VCaP (cell line): ENCODE measurements at regions not wholly inside any gene's neighbourhood (a gene's known extent, or its start where the extent isn't known, plus 50 kb on each side); places are given as distances from the start of the nearest gene placed in this dataset.
A peak's percentile ranks its signal among the peaks of the same experiment; 100 is the strongest.

Experiments
- H3K27ac ChIP-seq: fragments of 450-650 bp; 2 replicates; pipeline ENCODE4 v1.5.1; 2017
- TF ChIP-seq, protein P1 (sequence below): fragments of 450-650 bp; conservative IDR thresholded peaks from 2 replicates; pipeline ENCODE4 v1.5.1; 2017; ENCODE audit warnings: mild to moderate bottlenecking, moderate library complexity

DNA sequence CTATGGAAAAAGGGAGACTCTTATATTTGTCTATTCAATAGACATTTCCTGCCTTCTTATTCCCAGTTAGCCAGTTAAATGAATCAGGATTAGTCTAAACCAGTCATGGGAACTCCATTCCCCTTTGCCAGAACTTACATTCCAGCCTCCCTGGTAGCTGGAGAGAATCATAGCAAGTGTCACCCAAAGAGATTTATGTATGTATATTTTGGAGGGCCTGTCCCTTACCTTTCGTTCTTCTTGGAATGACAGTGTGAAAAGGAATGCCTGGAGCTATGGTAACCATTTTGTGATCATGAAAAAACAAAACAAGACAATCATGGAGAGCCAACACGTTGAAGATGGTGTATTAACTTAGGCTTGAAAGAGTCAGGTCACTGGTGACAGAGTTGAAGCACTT, 627.7 kb downstream of the CCDC171 start:
- H3K27ac ChIP-seq, result no peak overlapping the region
- TF ChIP-seq, protein P1, sequence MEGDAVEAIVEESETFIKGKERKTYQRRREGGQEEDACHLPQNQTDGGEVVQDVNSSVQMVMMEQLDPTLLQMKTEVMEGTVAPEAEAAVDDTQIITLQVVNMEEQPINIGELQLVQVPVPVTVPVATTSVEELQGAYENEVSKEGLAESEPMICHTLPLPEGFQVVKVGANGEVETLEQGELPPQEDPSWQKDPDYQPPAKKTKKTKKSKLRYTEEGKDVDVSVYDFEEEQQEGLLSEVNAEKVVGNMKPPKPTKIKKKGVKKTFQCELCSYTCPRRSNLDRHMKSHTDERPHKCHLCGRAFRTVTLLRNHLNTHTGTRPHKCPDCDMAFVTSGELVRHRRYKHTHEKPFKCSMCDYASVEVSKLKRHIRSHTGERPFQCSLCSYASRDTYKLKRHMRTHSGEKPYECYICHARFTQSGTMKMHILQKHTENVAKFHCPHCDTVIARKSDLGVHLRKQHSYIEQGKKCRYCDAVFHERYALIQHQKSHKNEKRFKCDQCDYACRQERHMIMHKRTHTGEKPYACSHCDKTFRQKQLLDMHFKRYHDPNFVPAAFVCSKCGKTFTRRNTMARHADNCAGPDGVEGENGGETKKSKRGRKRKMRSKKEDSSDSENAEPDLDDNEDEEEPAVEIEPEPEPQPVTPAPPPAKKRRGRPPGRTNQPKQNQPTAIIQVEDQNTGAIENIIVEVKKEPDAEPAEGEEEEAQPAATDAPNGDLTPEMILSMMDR, result no peak

DNA sequence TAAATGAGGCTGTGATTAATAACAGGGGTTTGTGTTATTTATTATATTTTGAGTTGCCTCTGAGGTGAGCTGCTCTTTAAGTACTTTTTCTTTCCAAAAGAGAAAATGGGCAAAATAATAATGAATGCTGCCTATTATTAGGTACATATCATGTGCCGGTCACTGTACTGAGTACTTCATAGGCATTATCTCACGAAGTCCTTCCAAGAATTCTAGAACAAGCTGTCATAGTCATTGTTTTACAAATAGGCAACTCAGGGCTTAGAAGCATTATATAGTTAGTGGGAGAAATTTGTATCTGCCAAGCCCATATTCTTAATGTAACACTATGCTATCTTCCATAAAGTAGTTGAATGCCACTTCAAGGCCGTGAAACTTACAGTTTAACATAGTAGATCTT, 628.7 kb downstream of the CCDC171 start:
- H3K27ac ChIP-seq, result no peak overlapping the region
- TF ChIP-seq, protein P1, result no peak

DNA sequence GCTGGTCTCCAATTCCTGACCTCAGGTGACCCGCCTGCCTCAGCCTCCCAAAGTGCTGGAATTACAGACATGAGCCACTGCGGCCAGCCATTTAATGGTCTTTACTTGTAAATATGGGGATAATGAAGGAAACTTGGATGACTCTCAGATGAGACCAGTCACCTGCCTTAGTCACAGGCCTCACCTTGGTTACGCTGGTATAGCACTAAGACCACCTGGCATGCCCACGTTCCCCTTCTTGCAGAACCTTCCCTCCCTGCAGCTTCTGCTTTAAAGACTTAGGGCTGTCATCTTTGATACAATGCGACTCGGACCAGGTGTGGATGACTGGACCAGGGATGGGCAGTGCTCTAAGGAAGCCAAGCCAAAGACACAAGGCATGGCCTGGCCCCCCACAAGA, 629.9 kb downstream of the CCDC171 start:
- H3K27ac ChIP-seq, result no peak overlapping the region
- TF ChIP-seq, protein P1, result no peak

DNA sequence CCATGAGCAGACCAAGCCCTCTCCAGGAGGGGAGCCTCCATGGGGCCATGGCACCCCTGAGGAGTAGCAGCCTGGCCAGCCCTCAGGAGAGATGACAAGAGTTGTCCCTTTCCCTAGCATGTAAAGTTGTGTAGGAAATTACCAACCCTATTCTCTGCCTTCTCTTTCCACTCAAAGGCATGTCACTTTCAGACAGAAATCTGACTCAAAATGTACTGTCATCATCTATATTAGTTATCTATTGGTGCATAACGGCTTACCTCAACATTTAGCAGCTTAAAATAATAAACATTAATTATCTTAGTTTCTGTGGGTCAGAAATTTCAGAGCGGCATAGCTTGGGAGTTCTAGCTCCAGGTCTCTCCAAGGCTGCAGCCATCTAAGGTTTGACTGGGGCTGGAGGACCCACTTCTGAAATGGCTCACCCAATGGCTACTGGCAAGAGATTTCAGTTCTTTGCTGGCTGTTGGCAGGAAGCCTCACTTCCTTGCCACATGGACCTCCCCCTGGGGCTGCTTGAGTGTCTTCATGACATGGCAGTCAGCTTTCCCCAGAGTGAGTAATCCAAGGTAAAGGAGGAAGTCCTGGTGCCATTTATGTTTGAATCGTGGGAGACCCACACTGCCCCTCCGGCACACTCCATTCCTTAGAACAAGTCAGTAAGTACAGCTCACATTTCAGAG, 632.3 kb downstream of the CCDC171 start:
- H3K27ac ChIP-seq, result no peak overlapping the region
- TF ChIP-seq, protein P1, result no peak

DNA sequence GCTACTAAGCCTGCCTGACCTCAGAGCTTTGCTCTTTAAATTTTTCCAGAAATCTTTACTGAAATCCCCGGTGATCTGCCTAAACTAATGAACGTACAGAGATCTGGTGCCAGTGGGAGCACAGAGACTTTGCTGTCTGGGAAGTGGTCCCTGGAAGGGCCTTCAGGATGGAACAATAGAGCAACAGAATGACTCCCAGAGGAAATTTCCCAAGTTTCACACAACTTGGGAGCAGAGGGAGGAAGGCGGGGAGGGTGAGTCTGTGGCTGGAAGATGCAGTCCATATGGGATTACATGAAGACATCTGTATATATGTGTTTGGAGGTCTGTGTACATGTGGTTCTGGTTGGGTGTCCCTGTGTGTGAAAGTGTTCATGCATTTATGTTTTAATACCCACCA, 638.3 kb downstream of the CCDC171 start:
- TF ChIP-seq, protein P1, result no peak

DNA sequence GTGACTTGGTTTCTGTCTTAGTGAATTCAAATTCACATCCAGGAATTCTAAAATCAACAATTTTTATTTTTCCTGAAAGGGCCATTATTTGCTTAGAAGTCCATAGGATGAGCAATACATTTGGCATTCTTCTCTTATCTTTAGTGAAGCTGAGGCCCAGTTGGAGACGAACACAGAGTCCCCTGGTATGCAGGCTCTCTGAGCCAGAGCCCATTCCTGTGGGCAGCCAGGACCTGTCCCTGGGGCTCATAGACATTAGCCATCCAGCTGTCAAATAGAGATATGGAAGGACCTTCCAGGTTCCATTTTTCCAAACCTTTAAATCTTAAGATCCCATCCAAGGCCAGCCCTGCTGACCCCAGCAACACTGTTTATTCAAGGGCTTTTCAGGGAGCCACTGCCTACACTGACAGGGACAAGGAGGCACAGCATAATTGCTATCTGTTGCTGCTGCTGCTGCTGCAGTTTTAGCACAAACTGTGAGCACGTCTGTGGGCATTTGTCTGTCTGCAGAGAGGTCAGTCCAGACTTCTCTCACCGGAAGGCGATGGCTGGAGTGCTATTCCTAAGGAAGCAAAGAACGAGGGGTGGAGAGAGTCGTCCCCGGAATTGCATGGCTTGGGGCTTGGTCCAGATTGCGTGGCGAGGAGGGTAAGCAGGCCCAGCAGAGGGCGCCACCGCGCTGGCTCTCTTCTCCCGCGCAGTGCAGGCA, 639.0 kb downstream of the CCDC171 start:
- TF ChIP-seq, protein P1, result peak; percentile 94
- H3K27ac ChIP-seq, result peak overlapping the region; percentile 42; the same call in 1 of the 2 replicates

More for the DNA sequence above, 638.3 kb downstream of the CCDC171 start:
- H3K27ac ChIP-seq, result no peak overlapping the region

- TF ChIP-seq, protein P1, result peak; percentile 16
- H3K27ac ChIP-seq, result peak overlapping the region; percentile 42; the same call in 1 of the 2 replicates
Observed at GRCh38 chr9:16192403-16193017, 639.7 kb downstream of the CCDC171 start.
